ENCODE measurements at regions not wholly inside any gene's neighbourhood (a gene's known extent, or its start where the extent isn't known, plus 50 kb on each side); places are given as distances from the start of the nearest gene placed in this dataset.

GRCh38 chr12:75727577-75727976 is 216.2 kb upstream of the KRR1 start:
- Mint-ChIP-seq H3K27me3 (no peaks in the 10 kb centered on the region), H3K36me3 (ENCODE audit: low read depth) (no peaks in the 10 kb centered on the region), H3K4me3 (no peak overlapping the region), H3K9me3 (ENCODE audit: low read depth) (no peaks in the 10 kb centered on the region), H3K4me1 (peaks cover 10% of the 10 kb centered on the region), H3K27ac (no peak overlapping the region)
- intact Hi-C loops (cut with DNase I, micrococcal nuclease) = loop anchor here in 1 of 2 experiments (10.0 kb wide), 1 partner anchor 307 kb away; the partner anchor contains the start of gene PHLDA1
- ChIA-PET CTCF (no interaction called here), POLR2A (no interaction called here)
- ATAC-seq (no peak), DNase-seq (no peak)

- no peaks in the 10 kb centered on the region for H3K36me3 Mint-ChIP-seq (ENCODE audit: low read depth)
- H3K27me3 Mint-ChIP-seq = no peaks in the 10 kb centered on the region
- ATAC-seq = no peak
- ChIA-PET CTCF (interaction anchor here (0.6 to 1.5 kb wide), 6 partner anchors 8 to 209 kb away, joined by 3 to 5 read pairs (median 4); no protein-coding TSS in a partner anchor), POLR2A (no interaction called here)
- no peak overlapping the region for H3K4me3 Mint-ChIP-seq
- H3K4me1 Mint-ChIP-seq = peaks cover 14% of the 10 kb centered on the region
- no peak for DNase-seq
- H3K9me3 Mint-ChIP-seq (ENCODE audit: low read depth) = no peaks in the 10 kb centered on the region
- no peak overlapping the region for H3K27ac Mint-ChIP-seq
- intact Hi-C loops (cut with DNase I, micrococcal nuclease) = loop anchor here in 1 of 2 experiments (10.0 kb wide), 1 partner anchor 309 kb away; the partner anchor contains the start of gene PHLDA1
Measured at GRCh38 chr12:75725521-75726111, 214.2 kb upstream of the KRR1 start.

- Mint-ChIP-seq H3K4me1 (peaks cover 14% of the 10 kb centered on the region), H3K27me3 (peaks cover 2% of the 10 kb centered on the region), H3K4me3 (no peak overlapping the region), H3K9me3 (ENCODE audit: low read depth) (no peaks in the 10 kb centered on the region), H3K36me3 (ENCODE audit: low read depth) (no peaks in the 10 kb centered on the region), H3K27ac (no peak overlapping the region)
- ChIA-PET POLR2A (no interaction called here), CTCF (interaction anchor here (0.6 to 1.5 kb wide), 4 partner anchors 11 to 210 kb away, joined by 3 to 5 read pairs (median 4); no protein-coding TSS in a partner anchor)
- intact Hi-C loops (cut with DNase I, micrococcal nuclease) = loop anchor here (5.0 to 10.0 kb wide), 2 partner anchors 83 to 310 kb away; partner anchors contain the start of gene PHLDA1 (in 1 of the 2)
- DNase-seq (no peak), ATAC-seq (no peak)
Measured at GRCh38 chr12:75724928-75725312, 213.5 kb upstream of the KRR1 start.

- Mint-ChIP-seq H3K27me3 (peaks cover 2% of the 10 kb centered on the region), H3K9me3 (ENCODE audit: low read depth) (no peaks in the 10 kb centered on the region), H3K36me3 (ENCODE audit: low read depth) (no peaks in the 10 kb centered on the region), H3K4me1 (peaks cover 14% of the 10 kb centered on the region), H3K4me3 (no peak overlapping the region), H3K27ac (no peak overlapping the region)
- POLR2A ChIA-PET = no interaction called here
- ATAC-seq = no peak
- intact Hi-C loops (cut with DNase I, micrococcal nuclease) = loop anchor here (5.0 to 10.0 kb wide), 2 partner anchors 82 to 310 kb away; partner anchors contain the start of gene PHLDA1 (in 1 of the 2)
- CTCF ChIA-PET = interaction anchor here (1.1 kb wide), 1 partner anchor 45 kb away, joined by 3 read pairs; no protein-coding TSS in a partner anchor
- DNase-seq = no peak
Measured at GRCh38 chr12:75724307-75724927, 213.0 kb upstream of the KRR1 start.

GRCh38 chr12:75722714-75723200 is 211.3 kb upstream of the KRR1 start:
- Mint-ChIP-seq H3K4me1 (peaks cover 14% of the 10 kb centered on the region), H3K9me3 (ENCODE audit: low read depth) (no peaks in the 10 kb centered on the region), H3K27ac (peak overlapping the region; percentile 78), H3K36me3 (ENCODE audit: low read depth) (no peaks in the 10 kb centered on the region), H3K27me3 (peaks cover 5% of the 10 kb centered on the region), H3K4me3 (no peak overlapping the region)
- intact Hi-C loops (cut with DNase I, micrococcal nuclease) = loop anchor here (5.0 to 10.0 kb wide), 2 partner anchors 80 to 312 kb away; partner anchors contain the start of gene PHLDA1 (in 1 of the 2)
- CTCF ChIA-PET = no interaction called here
- ATAC-seq (peak; percentile 97), DNase-seq (peak; percentile 50)
- POLR2A ChIA-PET = no interaction called here

- POLR2A ChIA-PET = no interaction called here
- Mint-ChIP-seq H3K4me3 (no peak overlapping the region), H3K27me3 (peaks cover 5% of the 10 kb centered on the region), H3K9me3 (ENCODE audit: low read depth) (no peaks in the 10 kb centered on the region), H3K4me1 (peaks cover 14% of the 10 kb centered on the region), H3K36me3 (ENCODE audit: low read depth) (no peaks in the 10 kb centered on the region), H3K27ac (no peak overlapping the region)
- CTCF ChIA-PET = no interaction called here
- DNase-seq (no peak), ATAC-seq (no peak)
- intact Hi-C loops (cut with DNase I, micrococcal nuclease) = loop anchor here (5.0 to 10.0 kb wide), 2 partner anchors 79 to 313 kb away; partner anchors contain the start of gene PHLDA1 (in 1 of the 2)
Measured at GRCh38 chr12:75721796-75722195, 210.4 kb upstream of the KRR1 start.

- H3K27me3 Mint-ChIP-seq = peaks cover 5% of the 10 kb centered on the region
- no peak overlapping the region for H3K27ac Mint-ChIP-seq
- no peak overlapping the region for H3K4me3 Mint-ChIP-seq
- H3K4me1 Mint-ChIP-seq = peaks cover 14% of the 10 kb centered on the region
- DNase-seq (no peak), ATAC-seq (no peak)
- ChIA-PET CTCF (no interaction called here), POLR2A (no interaction called here)
- H3K9me3 Mint-ChIP-seq (ENCODE audit: low read depth) = no peaks in the 10 kb centered on the region
- intact Hi-C loops (cut with DNase I, micrococcal nuclease) = loop anchor here (5.0 to 10.0 kb wide), 2 partner anchors 79 to 314 kb away; partner anchors contain the start of gene PHLDA1 (in 1 of the 2)
- H3K36me3 Mint-ChIP-seq (ENCODE audit: low read depth) = no peaks in the 10 kb centered on the region
Measured at GRCh38 chr12:75720812-75721641, 209.6 kb upstream of the KRR1 start.

GRCh38 chr12:75717902-75718301 is 206.5 kb upstream of the KRR1 start:
- H3K36me3 Mint-ChIP-seq (ENCODE audit: low read depth) = no peaks in the 10 kb centered on the region
- H3K27ac Mint-ChIP-seq = no peak overlapping the region
- ATAC-seq (no peak), DNase-seq (no peak)
- POLR2A ChIA-PET = no interaction called here
- CTCF ChIA-PET = interaction anchor here (0.6 to 1.5 kb wide), 2 partner anchors 8 to 221 kb away, joined by 3 to 4 read pairs; no protein-coding TSS in a partner anchor
- no peaks in the 10 kb centered on the region for H3K9me3 Mint-ChIP-seq (ENCODE audit: low read depth)
- no peak overlapping the region for H3K4me3 Mint-ChIP-seq
- peaks cover 15% of the 10 kb centered on the region for H3K4me1 Mint-ChIP-seq
- intact Hi-C loops (cut with DNase I, micrococcal nuclease) = no loop called here
- peaks cover 10% of the 10 kb centered on the region for H3K27me3 Mint-ChIP-seq

GRCh38 chr12:75716291-75717025 is 205.0 kb upstream of the KRR1 start:
- H3K4me3 Mint-ChIP-seq = no peak overlapping the region
- H3K4me1 Mint-ChIP-seq = peaks cover 11% of the 10 kb centered on the region
- POLR2A ChIA-PET = no interaction called here
- H3K9me3 Mint-ChIP-seq (ENCODE audit: low read depth) = no peaks in the 10 kb centered on the region
- peaks cover 10% of the 10 kb centered on the region for H3K27me3 Mint-ChIP-seq
- ATAC-seq = no peak
- H3K36me3 Mint-ChIP-seq (ENCODE audit: low read depth) = no peaks in the 10 kb centered on the region
- no peak overlapping the region for H3K27ac Mint-ChIP-seq
- intact Hi-C loops (cut with DNase I, micrococcal nuclease) = no loop called here
- CTCF ChIA-PET = interaction anchor here (1.4 to 1.5 kb wide), 2 partner anchors 10 to 20 kb away, joined by 3 to 4 read pairs; no protein-coding TSS in a partner anchor
- no peak for DNase-seq

GRCh38 chr12:75715682-75716081 is 204.3 kb upstream of the KRR1 start:
- Mint-ChIP-seq H3K27me3 (peaks cover 10% of the 10 kb centered on the region), H3K27ac (no peak overlapping the region), H3K4me3 (no peak overlapping the region), H3K36me3 (ENCODE audit: low read depth) (no peaks in the 10 kb centered on the region), H3K9me3 (ENCODE audit: low read depth) (no peaks in the 10 kb centered on the region), H3K4me1 (peaks cover 11% of the 10 kb centered on the region)
- intact Hi-C loops (cut with DNase I, micrococcal nuclease) = no loop called here
- POLR2A ChIA-PET = no interaction called here
- DNase-seq (no peak), ATAC-seq (no peak)
- CTCF ChIA-PET = interaction anchor here (1.4 kb wide), 1 partner anchor 20 kb away, joined by 3 read pairs; no protein-coding TSS in a partner anchor

- ChIA-PET POLR2A (no interaction called here), CTCF (interaction anchor here (1.4 kb wide), 1 partner anchor 21 kb away, joined by 3 read pairs; no protein-coding TSS in a partner anchor)
- DNase-seq (no peak), ATAC-seq (no peak)
- Mint-ChIP-seq H3K36me3 (ENCODE audit: low read depth) (no peaks in the 10 kb centered on the region), H3K4me3 (no peak overlapping the region), H3K27me3 (peaks cover 8% of the 10 kb centered on the region), H3K4me1 (peaks cover 11% of the 10 kb centered on the region), H3K27ac (no peak overlapping the region), H3K9me3 (ENCODE audit: low read depth) (no peaks in the 10 kb centered on the region)
- intact Hi-C loops (cut with DNase I, micrococcal nuclease) = no loop called here
Measured at GRCh38 chr12:75715323-75715644, 203.9 kb upstream of the KRR1 start.
